Coronary artery (tissue), 2 donors: ENCODE measurements at regions not wholly inside any gene's neighbourhood (a gene's known extent, or its start where the extent isn't known, plus 50 kb on each side); places are given as distances from the start of the nearest gene placed in this dataset.

Experiments
- DNase-seq: peaks from one replicate; pipeline ENCODE4 v3.0.0-alpha.2; 2017; ENCODE audit warnings: low spot score
- H3K27ac ChIP-seq, 2 donors: fragments of 200-600 bp; sonication (generic); one replicate each; pipeline ENCODE4 v1.5.1; 2016 to 2019
- H3K4me3 ChIP-seq: fragments of 200-600 bp; sonication (generic); 2 replicates; pipeline ENCODE4 v1.5.1; 2016; ENCODE audit warnings: mild to moderate bottlenecking, moderate library complexity
- TF ChIP-seq, protein P1 (sequence below): fragments of 200-600 bp; sonication (generic); IDR thresholded peaks from one replicate; pipeline ENCODE4 v1.5.1; 2019; ENCODE audit warnings: antibody characterized with exemption

DNA sequence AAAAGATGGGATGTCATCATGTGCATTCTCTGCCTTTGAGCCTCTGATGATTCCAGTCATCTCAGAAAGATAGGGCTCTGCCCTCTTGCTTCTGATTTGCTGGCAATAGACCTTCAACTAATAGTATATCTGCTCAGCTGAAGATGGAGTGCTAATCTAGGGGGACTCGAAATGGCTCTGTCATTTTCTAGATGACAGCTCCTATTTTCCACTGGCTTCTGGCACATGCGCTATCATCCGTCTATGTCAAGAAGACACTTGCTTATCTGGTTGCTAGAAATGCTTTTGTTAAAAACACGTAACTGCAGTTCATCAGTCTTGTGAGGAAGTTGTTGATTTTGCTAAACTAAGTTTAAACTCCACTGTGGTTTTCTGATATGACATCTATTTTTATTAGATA lies 265.5 kb upstream of the ZNF608 start:
- DNase-seq = no peak
- TF ChIP-seq, protein P1, sequence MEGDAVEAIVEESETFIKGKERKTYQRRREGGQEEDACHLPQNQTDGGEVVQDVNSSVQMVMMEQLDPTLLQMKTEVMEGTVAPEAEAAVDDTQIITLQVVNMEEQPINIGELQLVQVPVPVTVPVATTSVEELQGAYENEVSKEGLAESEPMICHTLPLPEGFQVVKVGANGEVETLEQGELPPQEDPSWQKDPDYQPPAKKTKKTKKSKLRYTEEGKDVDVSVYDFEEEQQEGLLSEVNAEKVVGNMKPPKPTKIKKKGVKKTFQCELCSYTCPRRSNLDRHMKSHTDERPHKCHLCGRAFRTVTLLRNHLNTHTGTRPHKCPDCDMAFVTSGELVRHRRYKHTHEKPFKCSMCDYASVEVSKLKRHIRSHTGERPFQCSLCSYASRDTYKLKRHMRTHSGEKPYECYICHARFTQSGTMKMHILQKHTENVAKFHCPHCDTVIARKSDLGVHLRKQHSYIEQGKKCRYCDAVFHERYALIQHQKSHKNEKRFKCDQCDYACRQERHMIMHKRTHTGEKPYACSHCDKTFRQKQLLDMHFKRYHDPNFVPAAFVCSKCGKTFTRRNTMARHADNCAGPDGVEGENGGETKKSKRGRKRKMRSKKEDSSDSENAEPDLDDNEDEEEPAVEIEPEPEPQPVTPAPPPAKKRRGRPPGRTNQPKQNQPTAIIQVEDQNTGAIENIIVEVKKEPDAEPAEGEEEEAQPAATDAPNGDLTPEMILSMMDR = no peak
- H3K27ac ChIP-seq = no peak overlapping the region
- H3K4me3 ChIP-seq = no peak overlapping the region

DNA sequence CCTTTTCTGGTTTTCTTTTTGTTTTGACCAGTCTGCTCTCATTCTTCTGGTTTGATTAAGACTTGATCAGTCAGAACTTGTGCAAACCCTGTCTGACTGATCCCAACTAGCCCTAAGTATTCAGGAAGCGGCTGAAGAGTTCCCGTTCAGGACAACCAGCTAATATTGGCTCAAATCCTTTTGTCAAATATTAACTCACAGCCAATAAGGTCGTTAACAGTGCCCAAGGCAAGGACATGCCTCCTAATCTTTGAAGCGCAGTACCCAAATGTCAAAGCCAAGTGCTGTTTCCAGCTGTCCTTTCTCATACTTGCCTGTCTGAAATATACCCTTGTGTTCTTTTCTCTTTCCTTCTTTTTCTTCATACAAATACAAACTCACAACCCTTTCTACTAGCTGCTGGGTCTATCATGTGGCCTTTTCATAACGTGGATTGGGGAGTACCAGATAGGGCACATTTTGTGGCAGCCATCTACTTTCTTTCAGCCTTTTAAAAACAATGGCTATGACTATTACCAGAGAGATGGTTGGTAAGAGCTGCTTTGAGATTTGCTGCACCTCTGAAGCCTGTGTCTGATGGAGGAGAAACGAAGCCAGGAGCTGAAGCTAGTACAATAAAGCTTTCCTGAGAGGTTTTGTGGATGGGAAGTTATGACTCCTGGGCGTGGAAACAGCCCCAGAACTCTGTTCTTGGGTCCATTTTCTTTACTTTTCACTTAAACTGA lies 266.4 kb upstream of the ZNF608 start:
- no peak overlapping the region for H3K4me3 ChIP-seq
- TF ChIP-seq, protein P1 = no peak
- DNase-seq = no peak
- H3K27ac ChIP-seq = no peak overlapping the region

DNA sequence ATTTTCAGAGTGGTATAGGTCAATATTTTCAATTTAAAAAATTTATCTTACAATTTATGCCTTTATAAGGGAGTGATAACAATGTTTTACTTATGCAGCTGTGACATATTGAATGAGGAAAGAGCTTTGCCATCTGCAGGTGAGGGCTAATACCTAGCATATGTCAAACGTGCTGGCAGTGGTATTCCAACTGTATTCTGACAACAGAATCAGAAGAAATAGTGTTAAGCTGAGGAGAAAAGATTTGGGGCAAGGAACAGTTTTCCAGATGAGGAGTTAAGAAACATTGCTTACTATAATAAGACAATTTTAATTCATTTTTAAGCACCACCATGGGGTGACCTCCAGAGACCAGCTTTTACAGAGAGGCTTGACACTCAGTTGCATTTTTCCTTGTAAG lies 267.8 kb upstream of the ZNF608 start:
- no peak overlapping the region for H3K4me3 ChIP-seq
- TF ChIP-seq, protein P1 = no peak
- no peak overlapping the region for H3K27ac ChIP-seq
- no peak for DNase-seq

DNA sequence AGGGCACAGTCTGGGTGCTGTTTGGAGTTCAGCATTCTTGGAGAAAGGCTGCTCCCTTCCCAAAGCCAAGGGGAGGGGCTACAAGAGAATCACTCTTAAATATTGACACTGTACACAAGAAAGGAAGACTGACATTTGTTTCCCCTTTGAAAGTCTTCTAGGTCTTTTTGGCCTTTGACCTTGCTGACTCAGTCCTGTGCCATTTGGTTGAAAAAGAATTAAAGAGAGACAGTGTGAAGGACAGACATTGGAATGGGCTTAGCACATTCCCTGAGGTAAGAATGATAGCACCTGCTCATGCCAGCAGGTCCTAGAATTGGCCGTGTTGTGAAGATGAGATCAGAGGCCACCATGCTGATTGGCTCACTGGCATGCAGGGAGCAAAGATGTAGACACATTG lies 271.4 kb upstream of the ZNF608 start:
- no peak for DNase-seq
- TF ChIP-seq, protein P1 = no peak
- H3K27ac ChIP-seq = no peak overlapping the region
- H3K4me3 ChIP-seq = no peak overlapping the region

DNA sequence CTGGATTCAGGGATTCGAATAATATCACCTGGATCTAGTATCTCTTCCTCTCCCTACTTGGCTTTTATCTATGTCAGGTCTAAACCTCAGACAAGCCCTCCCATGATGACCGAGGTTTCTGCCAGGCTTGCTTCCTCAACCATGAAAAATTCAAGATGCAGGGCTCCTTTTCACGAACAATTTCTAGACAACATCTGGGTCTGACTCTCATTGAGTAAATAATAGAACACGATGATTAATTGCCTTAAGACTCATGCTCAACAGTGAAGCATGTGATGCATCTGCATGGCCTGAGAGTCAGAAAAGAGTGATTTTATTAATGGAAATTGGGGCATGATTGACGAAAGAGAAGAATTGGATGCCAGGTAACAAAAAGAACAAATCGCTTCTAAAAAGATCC lies 277.2 kb upstream of the ZNF608 start:
- no peak overlapping the region for H3K27ac ChIP-seq
- DNase-seq = no peak
- TF ChIP-seq, protein P1 = no peak
- H3K4me3 ChIP-seq = no peak overlapping the region

DNA sequence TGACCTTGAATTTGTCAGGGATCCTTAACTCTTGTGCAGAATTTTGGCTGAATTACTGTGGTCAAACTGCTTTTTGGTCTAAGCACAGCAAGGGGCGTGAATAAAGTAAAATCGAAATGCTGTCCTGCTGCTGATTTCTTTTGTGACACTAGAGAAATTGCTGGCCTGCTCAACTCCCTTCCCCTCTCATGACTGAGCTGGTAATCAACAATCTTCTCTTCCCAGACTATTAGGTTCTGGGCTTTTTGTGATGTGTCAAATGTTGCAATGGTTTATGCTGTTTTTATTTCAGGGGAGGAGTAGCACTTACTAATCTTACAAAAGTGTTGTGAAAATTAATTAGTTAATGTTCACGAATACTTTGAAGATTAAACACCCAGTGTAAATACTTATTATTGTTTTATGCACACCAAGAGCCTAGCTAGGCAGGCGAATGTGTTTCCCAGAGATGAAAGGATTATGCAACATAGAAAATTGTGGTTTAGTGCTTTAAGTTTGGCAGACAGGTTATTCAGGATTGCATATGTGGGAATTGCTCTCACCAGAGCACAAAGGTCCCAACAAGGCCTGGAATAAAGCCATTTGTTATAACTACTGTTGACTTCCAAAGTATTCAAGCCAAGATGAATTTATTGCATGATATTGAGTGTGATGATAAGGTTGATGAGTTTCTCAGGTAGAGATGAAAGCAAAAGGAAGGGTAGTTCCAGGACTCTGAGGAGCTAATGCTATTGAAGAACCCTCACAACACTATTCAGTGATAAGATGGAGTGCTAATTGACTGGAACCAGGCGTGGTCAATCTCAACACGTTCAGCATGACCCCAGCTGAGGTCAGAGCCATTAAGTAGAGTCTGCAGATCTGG lies 280.7 kb upstream of the ZNF608 start:
- no peak for DNase-seq
- Histone ChIP-seq H3K27ac (no peak overlapping the region), H3K4me3 (no peak overlapping the region)
- TF ChIP-seq, protein P1 = no peak
